ENCODE measurements at regions not wholly inside any gene's neighbourhood (a gene's known extent, or its start where the extent isn't known, plus 50 kb on each side); places are given as distances from the start of the nearest gene placed in this dataset.
"Not testable (repeated sequence)": the region's sequence is repeated elsewhere in the genome, so short reads cannot be mapped to it uniquely, and the experiment has no call there.

DNA sequence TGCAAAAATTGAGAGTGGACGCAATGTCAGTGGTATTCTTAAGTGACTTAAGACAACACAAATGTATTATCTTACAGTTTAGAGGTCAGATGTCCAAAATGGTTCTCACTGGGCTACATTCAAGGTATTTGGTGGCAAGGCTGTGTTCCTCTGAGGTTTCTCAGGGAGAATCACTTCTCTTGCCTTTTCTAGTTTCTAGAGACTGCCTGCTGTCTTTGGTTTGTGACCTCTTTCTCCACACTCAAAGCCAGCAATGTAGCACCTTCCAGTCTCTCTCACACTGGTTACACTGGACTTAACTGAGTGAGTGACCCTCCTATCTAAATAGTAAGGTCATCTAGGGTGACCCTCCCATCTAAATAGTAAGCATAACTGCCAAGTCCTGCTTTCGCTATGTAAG, 613.2 kb upstream of the COBL start:
- Histone ChIP-seq H3K4me3 (no peak overlapping the region), H3K27ac (no peak overlapping the region)

DNA sequence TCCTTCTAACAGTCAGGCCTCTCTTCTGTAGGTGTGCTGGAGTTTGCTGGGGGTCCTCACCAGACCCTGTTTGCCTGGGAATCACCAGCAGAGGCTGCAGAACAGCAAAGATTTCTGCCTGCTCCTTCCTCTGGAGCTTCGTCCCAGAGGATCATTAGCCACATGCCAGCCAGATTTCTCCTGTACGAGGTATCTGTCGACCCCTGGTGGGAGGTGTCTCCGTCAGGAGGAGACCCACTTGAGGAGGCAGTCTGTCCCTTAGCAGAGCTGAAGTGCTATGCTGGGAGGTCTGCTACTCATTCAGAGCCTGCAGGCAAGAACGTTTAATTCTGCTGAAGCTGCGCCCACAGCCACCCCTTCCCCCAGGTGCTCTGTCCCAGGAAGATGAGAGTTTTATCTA, 611.1 kb upstream of the COBL start:
- Histone ChIP-seq H3K27ac (no peak overlapping the region), H3K4me3 (no peak overlapping the region)

DNA sequence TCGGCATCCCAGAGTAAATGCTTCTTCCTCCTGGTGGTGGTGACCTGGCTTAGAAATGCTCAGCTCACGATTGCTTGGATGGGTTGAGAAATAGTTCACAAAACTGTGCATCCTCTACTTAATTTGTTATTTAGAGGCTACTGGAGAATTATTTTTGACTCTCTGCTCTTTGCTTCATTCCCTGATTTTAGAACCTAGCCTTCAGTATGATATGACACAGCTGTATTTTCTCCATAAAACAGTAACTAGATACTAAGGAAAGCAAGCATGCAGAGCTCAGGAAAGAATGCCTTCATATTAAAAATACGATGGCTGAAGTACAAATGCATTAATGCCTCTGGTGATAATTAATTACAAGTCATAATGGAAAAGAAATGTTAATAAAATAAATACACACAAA, 602.0 kb upstream of the COBL start:
- no peak overlapping the region for H3K27ac ChIP-seq
- H3K4me3 ChIP-seq = no peak overlapping the region

DNA sequence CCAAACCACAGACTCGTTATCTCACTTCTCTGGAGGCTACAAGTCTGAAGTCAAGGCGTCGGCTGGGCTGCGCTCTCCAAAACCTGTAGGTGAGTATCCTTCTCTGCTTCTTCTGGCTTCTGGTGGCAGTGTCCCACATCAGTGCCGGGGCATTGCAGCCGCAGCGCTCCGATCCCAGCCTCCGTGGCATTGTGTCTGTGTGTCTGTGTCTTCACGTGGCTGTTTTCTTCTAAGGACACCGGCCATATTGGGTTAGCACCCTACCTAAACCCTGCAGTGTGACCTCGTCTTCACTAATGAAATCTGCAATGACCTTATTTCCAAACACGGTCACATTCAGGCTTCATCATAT, 584.9 kb upstream of the COBL start:
- no peak overlapping the region for H3K27ac ChIP-seq

GRCh38 chr7:51900755-51901488, 584.3 kb upstream of the COBL start:
- not testable (repeated sequence) for H3K4me3 ChIP-seq, H3K27ac ChIP-seq

More for the DNA sequence above, 584.9 kb upstream of the COBL start:
- no peak overlapping the region for H3K4me3 ChIP-seq

DNA sequence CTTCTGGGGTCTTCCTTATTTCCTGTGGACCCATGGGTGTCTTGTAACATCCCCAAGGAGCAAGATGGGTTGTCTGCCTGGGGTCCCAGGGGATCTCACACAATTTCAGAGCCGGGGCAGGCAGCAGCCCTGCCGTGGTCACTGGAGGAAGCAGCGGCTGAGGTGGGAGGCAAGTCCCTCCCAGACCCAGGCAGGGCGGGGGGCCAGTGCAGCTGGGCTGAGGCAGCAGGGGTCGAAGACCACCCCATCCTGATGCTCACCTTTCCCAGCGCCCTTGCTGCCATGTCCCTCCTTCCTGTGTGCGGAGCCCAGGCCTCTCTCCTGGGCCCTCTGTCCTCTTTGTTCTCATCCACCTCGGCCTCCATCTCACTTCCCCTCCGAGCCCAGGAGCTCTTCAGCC, 583.0 kb upstream of the COBL start:
- H3K27ac ChIP-seq = no peak overlapping the region
- H3K4me3 ChIP-seq = no peak overlapping the region

- Histone ChIP-seq H3K27ac (no peak overlapping the region), H3K4me3 (no peak overlapping the region)
These were observed 565.8 kb upstream of the COBL start for GRCh38 chr7:51882412-51882811.

DNA sequence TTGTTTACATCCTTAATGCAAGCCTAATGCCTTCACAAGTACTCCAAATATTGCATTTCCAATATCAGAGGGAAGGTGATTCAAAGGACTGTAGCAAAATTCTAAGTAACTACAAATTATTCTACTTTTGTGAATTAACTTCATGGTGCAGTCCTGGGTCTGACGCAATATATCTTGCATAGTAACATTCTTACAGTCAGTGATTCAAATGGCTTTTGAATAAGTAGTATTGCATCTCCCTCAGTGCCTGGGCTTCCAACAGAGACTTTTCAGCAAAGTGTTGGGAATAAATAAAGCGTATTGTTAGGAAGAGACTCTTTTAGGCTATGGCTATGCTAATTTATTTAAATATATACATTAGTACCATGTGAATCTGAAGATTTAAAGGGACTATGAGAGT, 564.7 kb upstream of the COBL start:
- Histone ChIP-seq H3K27ac (no peak overlapping the region), H3K4me3 (no peak overlapping the region)

- Histone ChIP-seq H3K27ac (no peak overlapping the region), H3K4me3 (no peak overlapping the region)
These were observed 562.3 kb upstream of the COBL start for GRCh38 chr7:51878865-51879264.

GRCh38 chr7:51869452-51869851, 552.8 kb upstream of the COBL start:
- Histone ChIP-seq H3K27ac (no peak overlapping the region), H3K4me3 (no peak overlapping the region)

DNA sequence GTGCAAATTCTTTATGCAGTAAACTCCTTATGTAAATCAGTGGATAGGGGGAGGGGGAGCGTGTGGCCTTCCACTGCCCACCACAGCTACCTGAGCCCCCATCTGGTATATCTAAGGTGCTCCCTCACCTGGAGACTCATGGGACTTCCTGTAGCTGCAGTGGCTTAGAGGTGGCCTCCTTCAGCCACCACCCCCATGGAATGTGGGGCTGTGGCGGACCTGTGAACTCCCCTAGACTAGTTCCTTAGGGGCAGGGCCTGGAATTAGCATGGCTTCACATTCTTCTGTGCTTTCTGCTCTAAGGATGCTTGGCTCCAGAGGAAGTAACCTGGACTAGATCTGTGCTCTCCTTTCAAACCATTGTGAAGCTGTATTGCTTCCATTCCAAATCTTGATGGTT, 550.5 kb upstream of the COBL start:
- Histone ChIP-seq H3K4me3 (no peak overlapping the region), H3K27ac (no peak overlapping the region)

GRCh38 chr7:51860305-51860704, 543.7 kb upstream of the COBL start:
- no peak overlapping the region for H3K27ac ChIP-seq
- H3K4me3 ChIP-seq = no peak overlapping the region

DNA sequence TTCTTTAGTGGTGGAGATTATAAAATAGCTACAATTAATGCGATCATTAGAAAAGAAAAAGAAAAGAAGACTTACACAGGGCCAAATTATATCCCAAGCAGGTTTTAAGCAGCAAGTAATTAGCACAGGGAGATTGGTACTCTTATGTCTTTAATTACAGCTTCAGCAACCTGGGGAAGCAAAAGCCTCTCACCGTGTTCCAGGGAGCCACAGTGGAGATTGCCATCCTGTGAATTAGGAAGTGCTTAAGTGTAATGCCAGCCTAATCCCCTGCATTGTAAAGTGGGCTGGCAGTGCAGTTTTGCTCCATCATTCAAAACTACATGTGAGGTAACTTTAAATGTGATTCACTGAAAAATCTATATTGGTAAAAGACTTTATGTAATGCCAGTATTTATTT, 533.5 kb upstream of the COBL start:
- Histone ChIP-seq H3K27ac (no peak overlapping the region), H3K4me3 (no peak overlapping the region)

- Histone ChIP-seq H3K4me3 (no peak overlapping the region), H3K27ac (no peak overlapping the region)
These were observed 531.0 kb upstream of the COBL start for GRCh38 chr7:51847461-51848134.

DNA sequence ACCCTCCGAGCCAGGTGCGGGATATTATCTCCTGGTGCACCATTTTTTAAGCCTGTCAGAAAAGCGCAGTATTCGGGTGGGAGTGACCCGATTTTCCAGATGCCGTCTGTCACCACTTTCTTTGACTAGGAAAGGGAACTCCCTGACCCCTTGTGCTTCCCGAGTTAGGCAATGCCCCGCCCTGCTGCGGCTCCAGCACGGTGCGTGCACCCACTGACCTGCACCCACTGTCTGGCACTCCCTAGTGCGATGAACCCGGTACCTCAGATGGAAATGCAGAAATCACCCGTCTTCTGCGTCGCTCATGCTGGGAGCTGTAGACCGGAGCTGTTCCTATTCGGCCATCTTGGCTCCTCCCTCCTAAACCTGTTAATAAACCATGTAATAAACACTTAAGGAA, 522.5 kb upstream of the COBL start:
- H3K27ac ChIP-seq, H3K4me3 ChIP-seq: not testable (repeated sequence)

DNA sequence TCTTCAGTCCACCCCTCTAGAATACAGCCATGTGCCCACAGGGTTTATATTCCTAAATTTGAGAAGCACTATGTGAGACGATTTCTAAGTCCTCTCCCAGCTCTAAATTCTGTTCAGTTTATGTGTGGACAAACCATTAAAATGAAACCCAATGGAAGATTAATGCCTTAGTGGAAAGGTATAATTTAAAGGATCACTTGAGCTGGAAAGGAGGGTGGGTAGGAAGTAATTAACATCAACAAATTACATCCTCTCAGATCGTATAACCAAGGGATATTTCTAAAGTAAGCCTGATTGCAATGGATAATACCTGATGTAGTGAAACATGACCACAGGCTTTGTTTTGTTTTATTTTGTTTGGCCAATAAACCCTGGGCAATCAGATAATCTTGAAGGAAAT, 511.0 kb upstream of the COBL start:
- Histone ChIP-seq H3K27ac (no peak overlapping the region), H3K4me3 (no peak overlapping the region)

- no peak overlapping the region for H3K27ac ChIP-seq
- H3K4me3 ChIP-seq = no peak overlapping the region
These were observed 507.4 kb upstream of the COBL start for GRCh38 chr7:51824050-51824449.

DNA sequence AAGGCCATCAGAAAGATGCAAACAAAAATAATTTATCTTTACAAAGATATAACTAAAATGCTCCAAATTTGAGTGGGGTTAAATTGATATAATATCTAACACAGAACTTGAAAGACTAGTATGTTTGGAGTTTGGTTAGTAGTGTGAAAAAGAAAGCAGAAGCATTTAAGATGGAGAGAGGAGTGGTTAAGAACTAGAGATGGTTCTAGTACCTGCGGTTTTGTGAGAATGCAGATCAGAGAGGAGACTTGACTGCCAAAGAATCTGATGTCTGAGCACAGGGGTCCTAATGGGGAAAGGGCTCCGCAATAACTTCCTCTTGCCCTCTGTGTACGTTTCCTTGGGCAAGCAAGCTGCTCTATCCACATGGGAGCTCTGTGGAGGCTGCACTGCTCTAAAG, 506.8 kb upstream of the COBL start:
- H3K4me3 ChIP-seq = no peak overlapping the region

GRCh38 chr7:51817694-51818225, 501.2 kb upstream of the COBL start:
- H3K4me3 ChIP-seq = no peak overlapping the region
- no peak overlapping the region for H3K27ac ChIP-seq

More for the DNA sequence above, 506.8 kb upstream of the COBL start:
- no peak overlapping the region for H3K27ac ChIP-seq

DNA sequence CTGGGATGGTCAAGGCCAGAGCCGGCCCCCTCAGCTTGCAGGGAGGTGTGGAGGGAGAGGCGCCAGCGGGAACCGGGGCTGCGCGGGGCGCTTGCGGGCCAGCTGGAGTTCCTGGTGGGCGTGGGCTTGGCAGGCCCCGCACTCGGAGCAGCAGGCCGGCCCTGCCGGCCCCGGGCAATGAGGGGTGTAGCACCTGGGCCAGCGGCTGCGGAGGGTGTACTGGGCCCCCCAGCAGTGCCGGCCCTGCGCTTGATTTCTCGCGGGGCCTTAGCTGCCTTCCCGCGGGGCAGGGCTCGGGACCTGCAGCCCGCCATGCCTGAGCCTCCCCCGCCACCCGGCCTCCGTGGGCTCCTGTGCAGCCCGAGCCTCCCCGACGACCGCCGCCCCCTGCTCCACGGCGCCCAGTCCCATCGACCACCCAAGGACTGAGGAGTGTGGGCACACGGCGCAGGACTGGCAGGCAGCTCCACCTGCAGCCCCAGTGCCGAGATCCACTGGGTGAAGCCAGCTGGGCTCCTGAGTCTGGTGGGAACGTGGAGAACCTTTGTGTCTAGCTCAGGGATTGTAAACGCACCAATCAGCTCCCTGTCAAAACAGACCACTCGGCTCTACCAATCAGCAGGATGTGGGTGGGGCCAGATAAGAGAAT, 489.3 kb upstream of the COBL start:
- not testable (repeated sequence) for H3K27ac ChIP-seq, H3K4me3 ChIP-seq

- H3K4me3 ChIP-seq = no peak overlapping the region
- no peak overlapping the region for H3K27ac ChIP-seq
These were observed 486.1 kb upstream of the COBL start for GRCh38 chr7:51802718-51803117.
